Hepatocyte (in vitro differentiated cells): ENCODE measurements at regions not wholly inside any gene's neighbourhood (a gene's known extent, or its start where the extent isn't known, plus 50 kb on each side); places are given as distances from the start of the nearest gene placed in this dataset.

Experiments used
- DNase-seq: peaks from one replicate; pipeline ENCODE4 v3.0.0-alpha.2; 2016; ENCODE audit warnings: low spot score
- H2AFZ ChIP-seq: fragments of 200-600 bp; sonication (generic); 2 replicates; pipeline ENCODE4 v1.6.0; 2016; ENCODE audit warnings: antibody characterized with exemption, mild to moderate bottlenecking
- H3K27ac ChIP-seq: fragments of 200-600 bp; sonication (generic); 2 replicates; pipeline ENCODE4 v1.5.1; 2016; ENCODE audit warnings: mild to moderate bottlenecking
- H3K27me3 ChIP-seq: fragments of 200-600 bp; sonication (generic); 2 replicates; pipeline ENCODE4 v1.6.1; 2016
- H3K36me3 ChIP-seq: fragments of 200-600 bp; sonication (generic); replicated peaks from 2 replicates; pipeline ENCODE4 v1.5.1; 2016; ENCODE audit warnings: low read depth; ENCODE audit not compliant: insufficient read depth
- H3K4me1 ChIP-seq: fragments of 200-600 bp; sonication (generic); 2 replicates; pipeline ENCODE4 v1.5.1; 2016; ENCODE audit warnings: mild to moderate bottlenecking, moderate library complexity; ENCODE audit not compliant: insufficient read depth
- H3K4me2 ChIP-seq: fragments of 200-600 bp; sonication (generic); 2 replicates; pipeline ENCODE4 v1.6.0; 2016
- H3K4me3 ChIP-seq: fragments of 200-600 bp; sonication (generic); 2 replicates; pipeline ENCODE4 v1.5.1; 2016; ENCODE audit warnings: mild to moderate bottlenecking
- H3K79me2 ChIP-seq: fragments of 200-600 bp; sonication (generic); 2 replicates; pipeline ENCODE4 v1.6.0; 2017; ENCODE audit warnings: mild to moderate bottlenecking
- H3K9me2 ChIP-seq: fragments of 200-600 bp; sonication (generic); replicated peaks from 2 replicates; pipeline ENCODE4 v1.6.0; 2017; ENCODE audit warnings: mild to moderate bottlenecking; ENCODE audit not compliant: insufficient read depth
- H3K9me3 ChIP-seq: fragments of 200-600 bp; sonication (generic); 2 replicates; pipeline ENCODE4 v1.5.1; 2016; ENCODE audit warnings: low read depth, mild to moderate bottlenecking
- H4K20me1 ChIP-seq: fragments of 200-600 bp; sonication (generic); 2 replicates; pipeline ENCODE4 v1.6.0; 2016; ENCODE audit warnings: mild to moderate bottlenecking; ENCODE audit not compliant: insufficient read depth, poor library complexity, severe bottlenecking
- CTCF ChIP-seq: fragments of 200-600 bp; sonication (generic); IDR thresholded peaks from 2 replicates; pipeline ENCODE4 v1.5.1; 2016; ENCODE audit warnings: antibody characterized with exemption, mild to moderate bottlenecking; ENCODE audit not compliant: poor library complexity
- EZH2 ChIP-seq: fragments of 200-600 bp; sonication (generic); IDR thresholded peaks from 2 replicates; pipeline ENCODE4 v1.6.1; 2016; ENCODE audit warnings: antibody characterized with exemption, mild to moderate bottlenecking, borderline replicate concordance
- EZH2phosphoT487 ChIP-seq: fragments of 200-600 bp; sonication (generic); IDR thresholded peaks from one replicate; pipeline ENCODE4 v1.6.1; 2018; ENCODE audit warnings: antibody characterized with exemption, mild to moderate bottlenecking, low read depth, moderate library complexity; ENCODE audit not compliant: unreplicated experiment, severe bottlenecking
- WGBS: methylation state at CpG from one replicate; pipeline ENCODE4 v1.1.6; 2016; ENCODE audit warnings: low lambda C conversion rate; ENCODE audit errors: missing lambda C conversion rate; 5-methylcytosine and 5-hydroxymethylcytosine counted together

GRCh38 chr1:217344712-217345111, 286.2 kb downstream of the GPATCH2 start:
- H3K79me2 ChIP-seq: no peaks in the 10 kb centered on the region
- H3K4me3 ChIP-seq: no peak overlapping the region
- H3K9me3 ChIP-seq: no peaks in the 10 kb centered on the region
- H3K4me1 ChIP-seq: no peaks in the 10 kb centered on the region
- H3K27me3 ChIP-seq: no peaks in the 10 kb centered on the region
- no peaks in the 10 kb centered on the region for H3K9me2 ChIP-seq
- 100% methylated on average over 1 of the region's 1 CpG for WGBS
- no peaks in the 10 kb centered on the region for H4K20me1 ChIP-seq
- no peak for DNase-seq
- H2AFZ ChIP-seq: no peak overlapping the region
- TF ChIP-seq EZH2phosphoT487 (no peak), EZH2 (no peak), CTCF (no peak)
- no peaks in the 10 kb centered on the region for H3K36me3 ChIP-seq
- no peak overlapping the region for H3K27ac ChIP-seq
- H3K4me2 ChIP-seq: no peak overlapping the region

- H3K79me2 ChIP-seq: no peaks in the 10 kb centered on the region
- H3K4me2 ChIP-seq: no peak overlapping the region
- H3K4me1 ChIP-seq: no peaks in the 10 kb centered on the region
- no peak overlapping the region for H3K4me3 ChIP-seq
- H3K36me3 ChIP-seq: no peaks in the 10 kb centered on the region
- H4K20me1 ChIP-seq: no peaks in the 10 kb centered on the region
- H2AFZ ChIP-seq: no peak overlapping the region
- 80% methylated on average over 8 of the region's 8 CpGs for WGBS
- TF ChIP-seq EZH2 (no peak), EZH2phosphoT487 (no peak), CTCF (no peak)
- no peaks in the 10 kb centered on the region for H3K27me3 ChIP-seq
- no peaks in the 10 kb centered on the region for H3K9me2 ChIP-seq
- H3K9me3 ChIP-seq: no peaks in the 10 kb centered on the region
- DNase-seq: no peak
- no peak overlapping the region for H3K27ac ChIP-seq
These were observed 287.0 kb downstream of the GPATCH2 start for GRCh38 chr1:217343907-217344306.

GRCh38 chr1:217342105-217342504, 288.8 kb downstream of the GPATCH2 start:
- Histone ChIP-seq H3K4me3 (no peak overlapping the region), H3K9me2 (no peaks in the 10 kb centered on the region), H2AFZ (no peak overlapping the region), H3K4me1 (no peaks in the 10 kb centered on the region), H4K20me1 (no peaks in the 10 kb centered on the region), H3K36me3 (no peaks in the 10 kb centered on the region), H3K4me2 (no peak overlapping the region), H3K27ac (no peak overlapping the region), H3K27me3 (no peaks in the 10 kb centered on the region), H3K79me2 (no peaks in the 10 kb centered on the region), H3K9me3 (no peaks in the 10 kb centered on the region)
- TF ChIP-seq CTCF (no peak), EZH2 (no peak), EZH2phosphoT487 (no peak)
- no peak for DNase-seq

- no peaks in the 10 kb centered on the region for H3K4me1 ChIP-seq
- H3K36me3 ChIP-seq: no peaks in the 10 kb centered on the region
- H3K9me3 ChIP-seq: no peaks in the 10 kb centered on the region
- no peaks in the 10 kb centered on the region for H3K27me3 ChIP-seq
- 91% methylated on average over 4 of the region's 4 CpGs for WGBS
- no peaks in the 10 kb centered on the region for H3K9me2 ChIP-seq
- no peaks in the 10 kb centered on the region for H4K20me1 ChIP-seq
- H2AFZ ChIP-seq: no peak overlapping the region
- no peak overlapping the region for H3K27ac ChIP-seq
- H3K4me3 ChIP-seq: no peak overlapping the region
- no peak overlapping the region for H3K4me2 ChIP-seq
- no peak for DNase-seq
- TF ChIP-seq EZH2phosphoT487: no peak
- TF ChIP-seq CTCF: no peak
- no peak for TF ChIP-seq EZH2
- H3K79me2 ChIP-seq: no peaks in the 10 kb centered on the region
These were observed 294.2 kb downstream of the GPATCH2 start for GRCh38 chr1:217336724-217337123.
